HG03460 (cell line): ENCODE measurements at regions not wholly inside any gene's neighbourhood (a gene's known extent, or its start where the extent isn't known, plus 50 kb on each side); places are given as distances from the start of the nearest gene placed in this dataset.

ENCODE experiments used
- ATAC-seq: cut with Tn5 transposase; IDR thresholded peaks from one replicate; pipeline ENCODE4 v1.9.1; 2021; ENCODE audit not compliant: unreplicated experiment

DNA sequence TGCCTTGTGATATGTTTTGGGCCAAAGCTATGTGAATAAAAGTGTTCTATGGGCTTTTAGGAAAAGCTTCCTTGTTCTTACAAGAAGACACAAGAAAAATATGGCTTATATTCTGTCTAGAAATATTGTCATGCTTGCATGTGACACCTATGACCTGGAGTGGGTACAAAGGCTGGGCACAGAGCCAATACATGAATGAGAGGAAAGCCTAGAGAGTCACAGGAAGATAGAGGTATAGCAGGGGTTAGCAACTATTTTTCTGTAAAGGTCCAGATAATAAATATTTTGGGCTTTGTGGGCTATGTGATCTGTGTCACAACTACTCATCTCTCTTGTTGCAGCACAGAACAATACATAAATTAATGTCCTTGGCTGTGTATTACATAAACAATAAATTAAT is 196.6 kb upstream of the CD180 start:
- no peak for ATAC-seq

GRCh38 chr5:67390935-67391334 is 194.3 kb upstream of the CD180 start:
- no peak for ATAC-seq

- no peak for ATAC-seq
These were observed 186.9 kb upstream of the CD180 start for GRCh38 chr5:67383451-67383850.

DNA sequence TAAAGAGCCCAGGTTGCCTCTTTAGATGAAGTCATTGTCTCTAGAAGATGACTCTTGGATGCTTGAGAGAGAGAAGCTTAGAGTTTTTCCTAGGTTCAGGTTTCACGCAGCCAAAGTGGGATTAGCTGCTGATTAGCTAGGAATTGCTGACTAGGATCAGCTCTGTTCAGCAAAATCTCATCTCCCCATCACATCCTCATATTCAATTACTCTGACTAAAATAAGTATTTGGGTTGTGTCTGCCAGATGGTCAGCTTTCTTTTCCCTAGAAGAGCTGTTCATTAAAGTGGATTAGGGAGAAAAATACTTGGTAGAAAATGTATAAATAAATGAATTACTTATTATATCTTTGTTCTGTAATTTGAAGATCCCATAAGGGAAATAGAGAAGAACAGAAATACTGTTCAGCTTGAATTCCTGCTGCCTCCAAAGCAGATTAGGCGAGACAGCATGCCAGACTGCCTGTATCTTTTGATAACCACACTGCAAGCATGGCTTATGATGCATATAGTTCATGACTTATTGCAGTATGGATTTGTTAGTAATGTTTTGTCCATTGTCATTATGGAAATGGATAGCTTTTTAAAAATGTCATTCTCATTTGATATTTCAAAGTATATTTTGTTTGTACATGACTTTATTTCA is 184.8 kb upstream of the CD180 start:
- no peak for ATAC-seq

- no peak for ATAC-seq
These were observed 183.8 kb upstream of the CD180 start for GRCh38 chr5:67380431-67380830.

DNA sequence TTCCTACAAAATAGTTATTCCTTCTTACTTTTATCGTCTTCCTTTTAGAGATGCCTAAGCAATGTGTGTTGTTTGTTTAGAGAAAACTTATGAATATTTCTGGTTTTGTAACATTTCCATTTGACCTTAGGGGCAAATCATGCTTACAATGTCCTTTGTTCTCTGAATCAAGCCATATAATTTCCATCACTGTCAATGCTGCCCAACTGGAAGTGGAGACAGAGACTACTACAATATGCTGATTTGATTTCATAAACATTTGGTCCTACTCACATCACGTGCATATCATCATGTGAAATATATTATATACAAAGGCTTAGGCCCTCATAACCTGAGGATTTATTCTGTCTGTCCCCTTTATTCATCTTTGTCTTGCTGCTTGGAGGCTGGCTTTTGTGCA is 183.2 kb upstream of the CD180 start:
- ATAC-seq = no peak

- ATAC-seq = no peak
These were observed 181.7 kb upstream of the CD180 start for GRCh38 chr5:67378256-67378655.

DNA sequence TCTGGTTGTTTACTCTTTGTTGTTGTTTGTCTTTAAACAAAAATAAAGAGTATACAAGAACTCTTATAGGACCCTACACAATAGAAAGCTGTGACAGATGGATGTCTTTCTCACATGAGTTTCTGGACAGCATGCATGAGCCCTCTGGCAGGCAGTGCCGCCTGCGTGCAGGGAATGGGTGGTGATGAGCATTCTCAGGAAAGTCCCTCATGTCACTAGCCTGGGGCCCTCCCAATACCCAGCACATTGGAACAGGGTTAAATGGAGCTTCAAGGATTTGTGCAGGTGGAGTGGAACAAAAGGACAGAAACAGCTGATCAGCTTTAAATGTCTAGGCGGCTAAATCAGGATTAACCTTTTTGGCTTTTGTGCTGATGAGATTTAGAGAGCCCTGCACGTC is 181.0 kb upstream of the CD180 start:
- ATAC-seq = no peak

DNA sequence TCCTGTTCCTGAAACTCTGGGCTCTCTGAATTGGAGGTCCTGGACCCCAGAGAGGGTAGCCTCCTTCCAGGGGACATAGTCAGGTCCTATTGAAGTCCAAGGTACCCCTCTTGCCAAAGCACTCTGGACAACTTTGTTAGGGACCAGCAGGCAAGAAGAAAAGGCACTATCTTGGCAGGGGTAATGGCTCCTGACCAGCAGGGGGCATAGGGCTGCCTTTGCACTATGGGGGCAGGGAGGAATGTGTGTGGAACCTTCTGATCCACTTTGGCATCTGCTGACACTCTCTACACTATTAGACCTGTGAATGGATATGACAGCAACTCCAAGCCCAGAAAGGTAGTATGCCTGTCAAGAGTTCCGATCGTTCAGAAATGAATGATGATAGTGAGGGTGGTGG is 179.0 kb upstream of the CD180 start:
- no peak for ATAC-seq

DNA sequence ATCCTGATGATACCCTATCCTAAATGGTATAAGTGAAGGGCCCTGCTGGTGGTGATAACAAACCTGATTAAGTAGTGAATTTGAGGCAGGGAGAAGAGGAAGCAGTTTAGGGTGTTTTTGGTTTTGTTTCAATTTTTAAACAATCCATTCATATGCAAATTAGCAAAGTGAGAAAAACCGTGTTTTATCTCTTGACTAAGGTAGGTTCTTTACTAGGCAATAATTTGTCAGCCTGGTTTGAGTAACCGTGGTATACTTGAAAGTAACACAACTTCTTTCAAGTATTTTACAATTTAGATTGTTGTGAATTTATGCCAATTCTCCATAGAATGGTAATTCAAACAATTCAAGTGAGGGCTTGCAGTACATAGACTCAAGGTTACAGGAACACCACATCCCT is 177.8 kb upstream of the CD180 start:
- no peak for ATAC-seq

DNA sequence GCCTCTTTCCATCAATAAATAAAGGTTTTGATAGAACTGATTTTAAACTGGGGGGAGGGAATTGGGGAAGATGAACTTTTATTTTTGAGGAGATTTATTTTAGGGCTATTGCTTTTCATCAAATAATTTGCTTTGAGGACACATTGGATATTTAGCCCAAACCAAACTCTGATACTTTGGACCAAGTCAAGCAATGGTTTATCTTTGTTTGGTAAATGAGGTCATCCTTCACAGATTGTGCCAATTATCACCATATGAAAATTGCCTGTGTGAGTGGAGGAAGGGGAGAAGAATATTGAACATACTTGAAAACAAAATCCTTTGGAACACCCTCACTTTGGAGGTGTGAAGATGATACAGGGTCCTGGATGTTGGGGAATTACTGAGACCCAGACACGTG is 176.9 kb upstream of the CD180 start:
- no peak for ATAC-seq

- no peak for ATAC-seq
These were observed 176.3 kb upstream of the CD180 start for GRCh38 chr5:67372887-67373286.

DNA sequence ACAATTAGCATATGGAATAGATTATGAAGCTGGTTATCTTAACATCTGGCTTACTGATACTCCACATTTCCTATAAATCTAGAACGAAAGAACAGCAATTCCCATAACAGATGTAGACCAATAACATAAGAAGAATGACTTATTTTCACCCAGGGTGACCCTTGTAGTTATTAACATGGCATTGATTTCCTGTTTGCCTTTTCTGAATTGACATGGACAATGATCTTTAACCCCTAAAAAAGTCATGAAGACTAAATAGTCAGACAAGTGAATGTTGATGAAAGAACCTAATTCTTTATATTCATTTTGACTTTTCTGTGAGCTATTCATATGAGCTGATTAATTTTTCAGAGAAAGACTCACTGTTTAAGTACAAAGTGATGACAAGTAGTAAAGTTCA is 175.3 kb upstream of the CD180 start:
- no peak for ATAC-seq

GRCh38 chr5:67366691-67367395 is 170.2 kb upstream of the CD180 start:
- ATAC-seq = no peak

- no peak for ATAC-seq
These were observed 169.7 kb upstream of the CD180 start for GRCh38 chr5:67366276-67366675.

- no peak for ATAC-seq
These were observed 167.9 kb upstream of the CD180 start for GRCh38 chr5:67364381-67364970.

- ATAC-seq = no peak
These were observed 167.4 kb upstream of the CD180 start for GRCh38 chr5:67363963-67364362.

GRCh38 chr5:67363180-67363709 is 166.6 kb upstream of the CD180 start:
- no peak for ATAC-seq

- ATAC-seq = no peak
These were observed 165.5 kb upstream of the CD180 start for GRCh38 chr5:67361932-67362729.

- ATAC-seq = no peak
These were observed 163.4 kb upstream of the CD180 start for GRCh38 chr5:67360047-67360446.

DNA sequence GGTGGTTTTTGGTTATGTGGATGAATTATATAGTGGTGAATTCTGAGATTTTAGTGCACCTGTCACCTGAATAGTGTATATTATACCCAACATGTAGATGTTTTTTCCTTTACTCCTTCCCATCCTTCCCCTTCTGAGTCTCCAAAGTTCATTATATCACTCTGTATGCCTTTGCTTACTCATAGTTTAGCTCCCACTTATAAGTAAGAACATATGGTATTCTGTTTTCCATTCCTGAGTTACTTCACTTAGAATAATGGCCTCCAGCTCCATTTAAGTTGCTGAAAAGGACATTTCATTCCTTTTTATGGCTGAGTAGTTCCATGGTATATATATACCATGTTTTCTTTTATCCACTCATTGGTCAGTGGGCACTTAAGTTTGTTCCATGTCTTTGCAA is 161.6 kb upstream of the CD180 start:
- ATAC-seq = no peak
